GM12874 (cell line): ENCODE measurements at regions not wholly inside any gene's neighbourhood (a gene's known extent, or its start where the extent isn't known, plus 50 kb on each side); places are given as distances from the start of the nearest gene placed in this dataset.

Source experiments
- TF ChIP-seq, protein P1 (sequence below): IDR thresholded peaks from 2 replicates; pipeline ENCODE4 v1.5.1; 2011; ENCODE audit warnings: low read depth, mild to moderate bottlenecking, control low read depth, low read length, moderate library complexity; ENCODE audit not compliant: insufficient read depth

DNA sequence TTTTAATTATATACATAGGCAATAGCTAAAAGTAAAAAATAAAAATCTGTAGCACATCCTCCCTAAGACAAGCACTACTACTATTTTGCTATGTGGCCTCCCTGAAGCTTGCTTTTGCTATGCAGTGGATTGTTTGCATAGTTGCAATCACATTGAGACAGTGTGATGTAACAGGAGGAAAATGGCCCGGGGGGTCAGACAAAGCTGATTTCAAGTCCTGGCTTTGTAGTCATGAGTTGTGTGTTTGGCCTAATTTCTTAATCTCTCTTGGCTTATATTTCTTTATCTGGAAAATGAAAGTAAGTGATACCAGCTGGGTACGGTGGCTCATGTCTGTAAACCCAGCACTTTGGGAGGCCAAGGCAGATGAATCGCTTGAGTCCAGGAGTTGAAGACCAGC, 166.6 kb downstream of the LHFPL1 start:
- TF ChIP-seq, protein P1, sequence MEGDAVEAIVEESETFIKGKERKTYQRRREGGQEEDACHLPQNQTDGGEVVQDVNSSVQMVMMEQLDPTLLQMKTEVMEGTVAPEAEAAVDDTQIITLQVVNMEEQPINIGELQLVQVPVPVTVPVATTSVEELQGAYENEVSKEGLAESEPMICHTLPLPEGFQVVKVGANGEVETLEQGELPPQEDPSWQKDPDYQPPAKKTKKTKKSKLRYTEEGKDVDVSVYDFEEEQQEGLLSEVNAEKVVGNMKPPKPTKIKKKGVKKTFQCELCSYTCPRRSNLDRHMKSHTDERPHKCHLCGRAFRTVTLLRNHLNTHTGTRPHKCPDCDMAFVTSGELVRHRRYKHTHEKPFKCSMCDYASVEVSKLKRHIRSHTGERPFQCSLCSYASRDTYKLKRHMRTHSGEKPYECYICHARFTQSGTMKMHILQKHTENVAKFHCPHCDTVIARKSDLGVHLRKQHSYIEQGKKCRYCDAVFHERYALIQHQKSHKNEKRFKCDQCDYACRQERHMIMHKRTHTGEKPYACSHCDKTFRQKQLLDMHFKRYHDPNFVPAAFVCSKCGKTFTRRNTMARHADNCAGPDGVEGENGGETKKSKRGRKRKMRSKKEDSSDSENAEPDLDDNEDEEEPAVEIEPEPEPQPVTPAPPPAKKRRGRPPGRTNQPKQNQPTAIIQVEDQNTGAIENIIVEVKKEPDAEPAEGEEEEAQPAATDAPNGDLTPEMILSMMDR, result no peak

DNA sequence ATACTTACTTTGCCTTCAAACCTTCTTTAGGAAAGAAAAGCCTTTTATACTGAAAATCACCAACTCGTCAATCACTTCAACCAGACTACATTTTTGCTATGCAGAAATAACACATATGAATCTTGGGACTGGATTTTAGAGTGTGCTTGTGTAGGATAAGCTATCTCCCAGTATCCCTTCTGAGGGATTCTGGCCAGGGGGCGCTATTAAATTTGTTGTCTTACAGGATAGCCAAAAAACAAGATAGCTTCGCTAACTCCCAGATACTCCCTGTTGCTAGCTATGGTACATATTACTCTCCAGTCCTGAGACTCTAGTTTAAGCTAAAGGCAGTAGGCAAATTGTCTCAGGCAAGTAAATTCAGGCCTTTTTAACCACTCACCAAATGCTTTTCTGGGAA, 167.2 kb downstream of the LHFPL1 start:
- TF ChIP-seq, protein P1, result no peak

- TF ChIP-seq, protein P1, result no peak
Measured at GRCh38 chrX:112510629-112511028, 169.1 kb downstream of the LHFPL1 start.

DNA sequence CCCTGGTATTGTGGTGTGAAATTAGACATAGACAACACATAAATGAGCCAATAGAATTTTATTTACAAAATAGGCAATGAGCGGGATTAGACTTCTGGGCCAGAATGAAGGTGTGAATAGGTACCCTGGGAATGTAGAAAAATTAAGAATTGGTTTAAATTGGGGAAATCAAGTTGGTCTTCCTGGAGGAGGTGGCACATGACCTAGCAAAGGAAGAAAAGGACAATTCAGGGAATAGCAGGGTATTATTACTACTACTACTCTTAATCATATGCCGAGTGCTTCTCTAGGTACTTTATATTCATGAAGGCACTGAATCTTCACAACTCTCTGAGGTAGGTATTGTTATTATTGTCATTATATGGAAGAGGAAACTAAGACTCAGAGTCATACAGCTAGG, 202.1 kb downstream of the LHFPL1 start:
- TF ChIP-seq, protein P1, result no peak

- TF ChIP-seq, protein P1, result no peak
Measured at GRCh38 chrX:112473654-112474053, 206.1 kb downstream of the LHFPL1 start.

DNA sequence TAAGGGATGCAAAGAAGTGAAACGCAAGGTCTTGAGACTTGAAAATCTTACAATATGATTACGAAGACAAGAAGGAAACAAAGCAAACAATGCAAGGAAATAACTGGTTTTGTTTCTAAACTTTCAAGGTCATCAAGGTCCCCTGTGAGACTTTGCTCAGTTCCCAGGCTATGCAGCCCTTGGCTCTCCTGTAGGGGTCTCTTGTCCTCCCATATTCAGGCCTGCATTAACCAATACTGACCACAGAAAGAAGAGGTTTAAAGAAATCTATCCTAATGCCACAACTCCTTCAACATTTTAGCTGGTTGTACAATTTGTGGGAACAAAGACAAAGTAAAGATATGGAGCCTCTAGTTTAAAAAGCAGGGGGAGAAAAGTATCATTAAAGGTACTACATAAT, 209.2 kb downstream of the LHFPL1 start:
- TF ChIP-seq, protein P1, result no peak

- TF ChIP-seq, protein P1, result no peak
Measured at GRCh38 chrX:112457788-112458187, 221.9 kb downstream of the LHFPL1 start.

DNA sequence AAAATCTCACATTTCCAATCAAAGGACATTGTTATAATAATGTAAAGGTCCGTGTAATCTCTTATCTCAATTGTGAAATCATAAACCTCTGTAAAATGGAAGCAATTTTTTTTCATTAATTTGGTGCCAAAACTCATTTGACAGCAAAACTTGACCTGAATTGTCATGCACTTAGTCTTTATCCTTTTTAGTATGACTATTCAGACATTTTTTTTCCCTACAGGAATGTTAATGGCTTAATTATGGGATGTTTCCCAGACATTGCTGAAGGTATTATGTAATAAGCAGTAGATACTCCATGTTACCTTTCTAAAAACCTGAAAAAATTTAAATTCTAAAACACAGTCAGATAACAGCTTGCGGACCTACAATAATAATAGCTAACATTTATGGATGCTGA, 228.9 kb downstream of the LHFPL1 start:
- TF ChIP-seq, protein P1, result no peak
